HL-60 (cell line): ENCODE measurements at regions not wholly inside any gene's neighbourhood (a gene's known extent, or its start where the extent isn't known, plus 50 kb on each side); places are given as distances from the start of the nearest gene placed in this dataset.

ENCODE experiments used
- DNase-seq, 2 experiments: peaks; one replicate each; pipeline ENCODE4 v3.0.0-alpha.2; 2010 to 2020; ENCODE audit warnings: low read depth in 1 of 2, low spot score in 1 of 2
- H3K27ac ChIP-seq: fragments of 250-450 bp; sonication (Bioruptor Pico); replicated peaks from 2 replicates; pipeline ENCODE4 v1.5.1; 2020; ENCODE audit warnings: mild to moderate bottlenecking, moderate library complexity
- H3K27me3 ChIP-seq: fragments of 250-450 bp; sonication (Bioruptor Pico); 2 replicates; pipeline ENCODE4 v1.5.1; 2021; ENCODE audit warnings: mild to moderate bottlenecking, moderate library complexity; ENCODE audit not compliant: insufficient read depth, poor library complexity, severe bottlenecking
- H3K4me3 ChIP-seq: replicated peaks from 2 replicates; pipeline ENCODE4 v1.5.1; 2011; ENCODE audit warnings: mild to moderate bottlenecking, control low read depth, low read length; ENCODE audit not compliant: insufficient read depth
- CTCF ChIP-seq: IDR thresholded peaks from one replicate; pipeline ENCODE4 v1.5.1; 2011; ENCODE audit warnings: low read length, control low read depth, inconsistent platforms; ENCODE audit not compliant: insufficient read depth
- GABPA ChIP-seq: IDR thresholded peaks from 2 replicates; pipeline ENCODE4 v1.6.1; 2012; ENCODE audit warnings: low read depth
- POLR2AphosphoS5 ChIP-seq: IDR thresholded peaks from 2 replicates; pipeline ENCODE4 v1.6.1; 2012; ENCODE audit warnings: low read depth
- REST ChIP-seq: IDR thresholded peaks from 2 replicates; pipeline ENCODE4 v1.6.1; 2012; ENCODE audit warnings: low read depth; ENCODE audit not compliant: insufficient replicate concordance
- SPI1 ChIP-seq: IDR thresholded peaks from 2 replicates; pipeline ENCODE4 v1.6.1; 2012; ENCODE audit warnings: low read depth, mild to moderate bottlenecking, borderline replicate concordance

GRCh38 chr4:37517326-37517725, 168.8 kb downstream of the RELL1 start:
- no peak for DNase-seq
- TF ChIP-seq POLR2AphosphoS5, result no peak
- no peak for TF ChIP-seq CTCF
- no peak for TF ChIP-seq SPI1
- TF ChIP-seq GABPA, result no peak
- TF ChIP-seq REST, result no peak
- Histone ChIP-seq H3K27me3 (no peaks in the 10 kb centered on the region), H3K4me3 (no peak overlapping the region), H3K27ac (no peak overlapping the region)

GRCh38 chr4:37516057-37516775, 170.0 kb downstream of the RELL1 start:
- Histone ChIP-seq H3K4me3 (no peak overlapping the region), H3K27ac (no peak overlapping the region), H3K27me3 (no peaks in the 10 kb centered on the region)
- DNase-seq, result no peak
- no peak for TF ChIP-seq REST
- no peak for TF ChIP-seq GABPA
- TF ChIP-seq SPI1, result no peak
- TF ChIP-seq POLR2AphosphoS5, result no peak
- no peak for TF ChIP-seq CTCF

GRCh38 chr4:37510626-37511025, 175.6 kb downstream of the RELL1 start:
- Histone ChIP-seq H3K27ac (no peak overlapping the region), H3K4me3 (no peak overlapping the region), H3K27me3 (no peaks in the 10 kb centered on the region)
- no peak for DNase-seq
- TF ChIP-seq POLR2AphosphoS5, result no peak
- no peak for TF ChIP-seq SPI1
- no peak for TF ChIP-seq CTCF
- TF ChIP-seq GABPA, result no peak
- no peak for TF ChIP-seq REST
